GM12873 (cell line): ENCODE measurements at regions not wholly inside any gene's neighbourhood (a gene's known extent, or its start where the extent isn't known, plus 50 kb on each side); places are given as distances from the start of the nearest gene placed in this dataset.
A peak's percentile ranks its signal among the peaks of the same experiment; 100 is the strongest.

Source experiments
- TF ChIP-seq, protein P1 (sequence below): IDR thresholded peaks from 2 replicates; pipeline ENCODE4 v1.5.1; 2012; ENCODE audit warnings: low read depth, mild to moderate bottlenecking, moderate library complexity, low read length, control low read depth; ENCODE audit not compliant: insufficient read depth; ENCODE audit errors: missing control alignments

DNA sequence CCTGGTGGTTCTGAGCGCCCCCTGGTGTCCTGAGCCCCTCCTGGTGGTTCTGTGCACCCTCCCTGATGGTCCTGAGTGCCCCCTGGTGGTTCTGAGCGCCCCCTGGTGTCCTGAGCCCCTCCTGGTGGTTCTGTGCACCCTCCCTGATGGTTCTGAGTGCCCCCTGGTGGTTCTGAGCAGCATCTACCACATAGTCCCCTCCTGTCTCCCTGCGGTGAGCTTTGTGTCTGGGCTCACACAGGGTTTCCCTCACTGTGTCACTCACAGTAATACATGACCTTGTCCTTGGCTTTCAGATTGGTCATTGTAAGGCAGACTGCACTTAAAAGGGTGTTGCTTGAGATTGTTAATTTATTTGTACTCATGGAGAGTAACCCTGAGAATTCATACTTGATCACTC is 474.9 kb downstream of the TMEM121 start:
- TF ChIP-seq, protein P1, sequence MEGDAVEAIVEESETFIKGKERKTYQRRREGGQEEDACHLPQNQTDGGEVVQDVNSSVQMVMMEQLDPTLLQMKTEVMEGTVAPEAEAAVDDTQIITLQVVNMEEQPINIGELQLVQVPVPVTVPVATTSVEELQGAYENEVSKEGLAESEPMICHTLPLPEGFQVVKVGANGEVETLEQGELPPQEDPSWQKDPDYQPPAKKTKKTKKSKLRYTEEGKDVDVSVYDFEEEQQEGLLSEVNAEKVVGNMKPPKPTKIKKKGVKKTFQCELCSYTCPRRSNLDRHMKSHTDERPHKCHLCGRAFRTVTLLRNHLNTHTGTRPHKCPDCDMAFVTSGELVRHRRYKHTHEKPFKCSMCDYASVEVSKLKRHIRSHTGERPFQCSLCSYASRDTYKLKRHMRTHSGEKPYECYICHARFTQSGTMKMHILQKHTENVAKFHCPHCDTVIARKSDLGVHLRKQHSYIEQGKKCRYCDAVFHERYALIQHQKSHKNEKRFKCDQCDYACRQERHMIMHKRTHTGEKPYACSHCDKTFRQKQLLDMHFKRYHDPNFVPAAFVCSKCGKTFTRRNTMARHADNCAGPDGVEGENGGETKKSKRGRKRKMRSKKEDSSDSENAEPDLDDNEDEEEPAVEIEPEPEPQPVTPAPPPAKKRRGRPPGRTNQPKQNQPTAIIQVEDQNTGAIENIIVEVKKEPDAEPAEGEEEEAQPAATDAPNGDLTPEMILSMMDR = peak; percentile 52

DNA sequence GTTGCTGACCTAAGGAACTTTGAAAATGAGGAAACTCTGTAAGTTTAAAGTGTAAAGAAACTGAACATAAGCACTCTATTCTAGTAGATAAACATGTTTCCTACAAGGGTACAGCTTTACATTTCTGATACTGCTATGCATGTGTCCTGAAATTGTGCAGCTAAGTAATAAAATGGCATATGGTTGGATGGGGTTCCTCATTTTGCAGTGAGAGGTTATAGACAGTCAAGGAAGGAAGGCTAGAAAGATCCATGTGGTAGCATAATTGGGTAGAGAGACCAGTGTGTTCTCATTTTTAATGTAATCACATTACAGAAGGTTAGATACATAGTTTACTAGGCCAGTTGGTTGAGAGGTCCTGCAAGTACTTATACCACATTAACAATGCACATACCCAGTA is 477.0 kb downstream of the TMEM121 start:
- TF ChIP-seq, protein P1 = no peak

DNA sequence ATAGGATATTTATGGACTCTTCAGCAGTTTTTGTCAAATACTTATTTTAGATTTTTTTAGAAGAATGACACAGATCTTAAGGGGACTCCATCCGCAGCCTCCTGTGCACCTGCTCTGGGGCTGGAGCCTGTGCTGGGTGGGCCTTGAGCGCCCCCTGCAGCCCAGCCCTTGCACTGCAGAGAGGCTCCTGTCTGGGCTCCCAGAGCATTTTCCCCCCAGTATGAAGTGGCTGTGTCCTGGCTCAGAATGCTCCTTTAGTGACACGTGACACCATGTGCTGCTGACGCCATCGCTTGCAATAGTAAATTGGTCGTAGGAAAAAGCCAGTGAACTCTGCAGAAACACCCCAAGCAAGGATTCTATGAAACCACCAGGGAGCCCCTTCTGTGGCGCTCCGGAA is 479.7 kb downstream of the TMEM121 start:
- TF ChIP-seq, protein P1 = peak; percentile 69

DNA sequence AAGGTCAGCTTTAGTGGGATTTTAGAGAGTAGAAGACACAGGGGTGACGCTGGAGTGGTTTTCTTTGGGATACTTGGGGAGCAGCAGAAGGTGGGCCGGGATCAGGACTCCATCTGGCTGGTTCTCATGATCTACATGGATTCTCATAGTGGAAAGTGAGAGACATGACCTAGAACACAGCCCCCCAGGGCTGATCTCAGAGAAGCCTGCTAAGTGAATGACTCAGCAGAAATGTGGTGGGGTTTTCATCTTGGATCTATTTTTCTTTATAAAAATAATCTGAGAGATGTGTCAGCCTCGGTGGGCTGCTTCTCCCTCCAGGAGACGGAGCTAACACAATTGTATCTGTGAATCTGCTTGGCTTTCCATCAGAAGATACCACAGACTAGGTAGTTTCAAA is 484.4 kb downstream of the TMEM121 start:
- TF ChIP-seq, protein P1 = no peak

DNA sequence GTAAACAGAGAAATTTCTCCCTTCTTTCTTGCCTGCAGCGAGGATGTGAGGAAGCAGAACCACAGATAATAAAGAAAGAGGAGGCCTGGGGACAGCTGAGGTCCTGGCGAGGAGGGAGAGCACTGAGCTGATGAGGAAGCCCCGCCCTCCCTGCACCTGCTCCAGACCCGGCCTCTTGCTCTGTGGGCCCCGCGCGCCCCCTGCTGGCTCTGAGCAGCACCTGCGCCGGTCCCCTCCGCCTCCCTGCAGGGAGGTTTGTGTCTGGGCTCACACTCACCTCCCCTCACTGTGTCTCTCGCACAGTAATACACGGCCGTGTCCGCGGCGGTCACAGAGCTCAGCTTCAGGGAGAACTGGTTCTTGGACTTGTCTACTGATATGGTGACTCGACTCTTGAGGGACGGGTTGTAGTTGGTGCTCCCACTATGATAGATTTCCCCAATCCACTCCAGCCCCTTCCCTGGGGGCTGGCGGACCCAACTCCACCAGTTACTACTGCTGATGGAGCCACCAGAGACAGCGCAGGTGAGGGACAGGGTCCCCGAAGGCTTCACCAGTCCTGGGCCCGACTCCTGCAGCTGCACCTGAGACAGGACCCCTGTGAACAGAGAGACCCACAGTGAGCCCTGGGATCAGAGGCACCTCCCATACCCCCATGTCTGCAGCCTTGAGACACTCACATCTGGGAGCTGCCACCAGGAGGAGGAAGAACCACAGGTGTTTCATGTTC is 485.4 kb downstream of the TMEM121 start:
- TF ChIP-seq, protein P1 = peak; percentile 61

DNA sequence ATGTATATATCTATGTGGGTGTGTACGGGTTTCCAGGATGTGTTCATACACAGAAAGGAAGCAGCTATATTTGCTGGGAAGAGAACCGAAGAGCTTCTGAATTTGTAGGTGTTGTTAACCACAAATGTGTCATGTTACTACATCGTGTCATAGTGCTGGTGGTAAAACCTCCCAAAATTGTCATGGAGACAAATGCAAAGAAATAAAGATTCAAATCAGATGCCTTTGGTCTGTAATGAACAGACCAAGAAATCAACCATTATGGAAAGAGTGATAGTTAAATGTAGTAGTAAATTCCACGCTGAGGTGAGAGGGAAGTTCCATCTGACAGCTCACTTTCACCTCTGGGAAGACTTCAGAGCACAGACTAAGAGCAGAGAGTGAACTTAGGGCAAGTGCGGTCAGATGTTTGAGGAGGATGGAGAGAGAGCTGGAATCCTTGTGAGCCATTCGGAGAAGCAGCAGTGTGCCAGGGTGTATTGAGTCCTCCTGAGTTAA is 487.5 kb downstream of the TMEM121 start:
- TF ChIP-seq, protein P1 = no peak

DNA sequence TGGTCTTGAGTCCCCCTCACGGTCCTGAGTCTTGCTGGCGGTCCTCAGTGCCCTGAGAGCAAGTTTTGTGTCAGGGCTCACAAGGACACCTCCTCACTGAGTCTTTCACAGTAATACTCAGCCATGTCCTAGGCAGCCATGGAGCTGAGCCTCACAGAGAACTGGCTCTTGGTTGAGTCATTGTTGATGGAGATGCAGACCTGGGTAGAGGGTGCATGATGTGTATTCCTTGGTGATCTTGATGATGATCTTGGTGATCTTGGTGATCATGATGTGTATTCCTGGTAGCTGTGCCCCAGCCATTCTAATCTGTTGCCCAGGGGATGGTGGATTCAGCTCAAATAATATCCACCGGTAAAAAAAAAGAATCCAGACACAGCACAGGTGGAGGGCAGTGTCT is 495.4 kb downstream of the TMEM121 start:
- TF ChIP-seq, protein P1 = no peak
